Midbrain (tissue), 1 donor: ENCODE measurements at regions not wholly inside any gene's neighbourhood (a gene's known extent, or its start where the extent isn't known, plus 50 kb on each side); places are given as distances from the start of the nearest gene placed in this dataset.
"Not testable (repeated sequence)": the region's sequence is repeated elsewhere in the genome, so short reads cannot be mapped to it uniquely, and the experiment has no call there.

Experiments used
- DNase-seq: peaks from one replicate; lab custom pipeline; 2025; lab: John Stamatoyannopoulos, UW

- DNase-seq: no peak
These were observed 54.1 kb downstream of the MAFB start for GRCh38 chr20:40634891-40635290.

DNA sequence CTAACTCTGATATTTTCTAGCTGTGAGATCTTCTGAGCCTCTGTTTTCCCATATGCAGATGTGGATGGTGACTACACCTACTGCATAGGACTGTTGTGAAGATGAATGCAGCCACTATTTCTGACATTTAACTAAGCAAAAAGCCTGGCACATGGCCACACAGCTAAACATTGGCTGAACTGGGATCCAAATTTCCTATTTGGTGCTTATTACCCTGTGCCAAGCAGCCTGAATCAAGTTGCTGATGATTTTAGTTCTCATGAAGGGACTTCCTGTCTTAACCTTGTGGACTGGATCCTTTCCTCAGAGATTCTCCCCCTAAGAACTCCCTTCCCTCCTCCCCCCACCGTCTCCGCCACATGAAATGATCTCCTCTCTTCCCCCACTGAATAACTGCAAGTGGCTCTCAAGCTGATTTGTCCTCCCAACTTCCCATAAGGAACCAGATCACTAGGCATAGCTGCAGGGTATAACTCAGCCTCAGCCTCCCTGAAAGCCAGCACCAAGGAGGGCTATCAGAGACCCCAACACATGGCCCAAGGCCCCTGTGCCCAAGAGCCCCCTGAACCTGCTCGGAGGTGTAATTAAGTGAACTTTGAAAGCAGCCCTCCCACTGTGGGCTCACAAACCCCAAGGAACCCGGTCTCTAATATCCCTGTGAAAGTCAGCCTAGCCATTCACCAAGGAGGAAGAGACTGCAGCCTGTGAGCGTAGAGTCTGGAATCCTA lies 55.7 kb downstream of the MAFB start:
- DNase-seq: no peak

DNA sequence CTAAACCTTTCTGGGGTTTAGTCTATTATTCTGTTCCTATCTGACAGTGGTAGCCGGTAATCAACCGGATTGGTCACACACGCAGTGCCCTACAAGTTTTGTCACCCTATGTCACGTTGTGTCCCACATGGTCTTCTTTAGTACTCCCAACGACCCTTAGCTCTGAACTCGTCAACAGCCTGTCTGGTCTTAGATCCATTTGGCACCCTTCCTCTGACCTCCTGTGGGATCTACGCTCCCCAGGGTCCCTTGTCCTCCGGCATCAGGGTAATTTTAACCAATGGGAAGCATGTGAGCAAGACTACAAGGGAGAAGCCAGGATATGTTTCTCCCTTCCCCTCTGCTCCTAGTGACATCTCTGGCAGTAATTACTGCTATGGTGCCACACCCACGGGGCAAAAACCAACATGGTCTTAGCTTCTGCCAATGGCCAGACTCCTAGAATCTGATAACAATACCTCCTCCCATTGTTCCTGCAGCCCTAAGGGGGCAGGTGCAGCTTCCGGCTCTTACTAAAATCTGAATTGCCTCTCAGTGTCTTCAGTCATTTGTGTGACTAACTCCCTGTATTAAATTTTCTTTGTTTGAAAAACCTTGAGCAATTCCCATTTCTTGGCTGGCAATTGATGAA lies 56.6 kb downstream of the MAFB start:
- no peak for DNase-seq

DNA sequence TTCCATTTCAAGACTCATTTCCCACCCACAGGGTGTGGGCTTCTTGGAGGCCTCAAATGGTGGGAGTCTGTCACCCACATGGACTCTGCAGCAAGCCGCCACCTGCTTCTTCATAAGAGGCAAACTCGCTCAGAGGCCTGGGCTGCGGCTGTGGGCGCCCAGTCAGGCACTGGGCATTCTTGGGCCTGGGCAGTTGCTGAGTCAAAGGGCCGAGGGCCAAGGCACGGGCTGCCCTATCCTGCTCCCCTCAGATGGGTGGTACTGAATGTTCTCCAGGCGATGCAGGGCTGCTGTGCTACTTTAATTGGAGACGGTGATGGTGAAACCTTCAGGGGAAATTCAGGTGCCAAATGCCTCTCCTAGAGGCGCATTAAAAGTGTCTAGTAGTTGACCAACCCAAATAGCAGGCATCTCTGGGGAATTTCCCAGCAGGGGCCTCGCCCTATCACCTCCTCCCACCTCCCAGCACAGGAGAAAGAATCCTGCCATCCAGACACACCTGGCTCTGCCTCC lies 57.9 kb downstream of the MAFB start:
- DNase-seq: no peak

- DNase-seq: no peak
These were observed 58.3 kb downstream of the MAFB start for GRCh38 chr20:40630713-40631112.

DNA sequence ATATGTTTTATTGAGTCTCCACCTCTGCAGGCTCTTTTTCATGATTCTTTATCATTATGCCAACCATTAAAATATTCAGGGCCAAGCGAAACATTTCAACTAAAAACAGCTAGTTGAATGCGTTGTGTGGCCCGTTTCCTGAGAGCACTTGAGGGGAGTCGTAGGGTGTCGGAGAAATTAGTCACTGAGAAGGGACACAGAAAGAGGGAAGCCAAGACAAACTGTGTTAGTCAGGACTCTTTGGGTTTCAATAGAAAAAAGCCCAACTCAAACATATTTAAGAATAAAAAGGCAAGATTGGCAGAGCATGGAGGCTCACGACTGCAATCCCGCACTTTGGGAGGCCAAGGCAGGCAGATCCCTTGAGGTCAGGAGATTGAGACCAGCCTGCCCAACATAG lies 58.9 kb downstream of the MAFB start:
- no peak for DNase-seq

DNA sequence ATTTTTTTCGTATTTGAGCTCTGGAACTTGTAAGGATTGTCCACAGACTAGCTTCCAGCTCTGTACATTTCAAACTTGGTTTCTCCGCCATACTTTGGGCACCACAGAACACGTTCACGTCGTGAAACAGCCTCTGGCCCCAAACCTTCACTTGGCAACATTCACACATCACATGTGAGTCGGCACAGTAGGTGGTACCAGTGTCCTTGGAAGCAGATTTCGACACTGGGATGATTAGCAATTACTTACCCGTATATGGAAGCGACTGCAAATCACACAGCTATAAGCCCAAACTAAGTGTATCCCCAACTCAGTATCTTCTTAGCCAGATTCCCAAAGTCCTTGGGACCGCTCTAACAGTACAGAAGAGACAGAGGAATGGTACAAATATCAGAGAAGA lies 60.2 kb downstream of the MAFB start:
- DNase-seq: no peak

GRCh38 chr20:40619053-40619452 lies 70.0 kb downstream of the MAFB start:
- not testable (repeated sequence) for DNase-seq

DNA sequence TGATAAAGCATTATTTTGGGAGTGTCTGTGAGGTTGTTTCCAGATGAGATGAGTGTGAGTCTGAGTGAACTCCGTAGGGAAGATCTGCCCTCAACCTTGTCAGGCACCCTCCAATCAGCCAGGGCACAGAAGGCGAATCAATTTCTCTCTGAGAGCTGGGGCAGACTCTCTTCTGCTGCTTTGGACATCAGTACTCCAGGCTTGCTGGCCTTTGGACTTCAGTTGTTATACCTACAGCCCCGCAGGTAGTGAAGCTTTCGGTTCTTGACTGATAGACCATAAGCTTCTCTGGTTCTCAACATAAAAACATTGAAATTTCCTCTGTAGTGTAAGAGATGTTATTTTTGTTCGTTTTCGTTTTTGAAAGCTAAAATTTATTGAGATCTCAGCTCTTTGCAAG lies 71.4 kb downstream of the MAFB start:
- DNase-seq: no peak

- no peak for DNase-seq
These were observed 76.2 kb downstream of the MAFB start for GRCh38 chr20:40612837-40613236.

- no peak for DNase-seq
These were observed 76.8 kb downstream of the MAFB start for GRCh38 chr20:40612247-40612646.

GRCh38 chr20:40610730-40611129 lies 78.3 kb downstream of the MAFB start:
- no peak for DNase-seq

GRCh38 chr20:40607927-40608326 lies 81.1 kb downstream of the MAFB start:
- DNase-seq: no peak

GRCh38 chr20:40606660-40607059 lies 82.4 kb downstream of the MAFB start:
- no peak for DNase-seq

DNA sequence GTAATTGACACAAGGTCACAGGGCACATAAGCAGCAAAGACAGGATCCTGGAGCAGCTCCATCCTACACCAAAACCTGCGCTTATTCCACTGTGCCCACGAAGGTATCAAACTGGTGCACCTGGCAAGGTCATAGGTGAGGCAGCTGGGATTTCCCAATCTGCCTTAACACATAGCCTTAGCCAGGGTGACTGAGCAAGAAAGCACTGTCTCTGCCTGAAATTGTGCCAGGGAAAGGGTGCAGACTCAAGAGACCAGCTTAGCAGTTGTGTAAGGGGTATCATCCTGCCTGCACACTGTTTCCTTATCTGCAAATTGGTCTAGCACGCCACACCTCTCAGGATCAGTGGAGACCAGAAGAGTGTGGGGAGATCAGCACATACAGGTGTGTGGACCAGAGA lies 82.8 kb downstream of the MAFB start:
- DNase-seq: no peak

DNA sequence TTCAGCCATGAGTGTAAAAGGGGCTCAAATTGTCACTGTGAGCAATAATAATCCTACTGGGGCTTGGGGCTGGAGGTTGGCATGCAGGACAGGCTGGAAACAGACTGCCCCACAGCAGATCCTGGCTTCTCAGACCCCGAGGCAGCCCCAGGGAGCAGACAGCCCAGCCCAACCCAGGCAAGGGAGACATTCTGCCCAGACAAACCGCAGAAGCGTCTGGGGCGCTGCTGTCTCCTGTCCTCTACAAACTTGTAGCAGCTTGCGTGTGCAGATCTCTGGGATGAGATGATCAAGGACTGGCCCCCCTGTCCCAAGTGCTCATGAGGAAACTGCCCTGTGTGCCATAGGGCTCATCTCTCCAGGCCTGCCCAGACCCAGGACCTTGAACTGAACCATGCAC lies 84.6 kb downstream of the MAFB start:
- DNase-seq: no peak

- DNase-seq: no peak
These were observed 85.9 kb downstream of the MAFB start for GRCh38 chr20:40603057-40603651.

DNA sequence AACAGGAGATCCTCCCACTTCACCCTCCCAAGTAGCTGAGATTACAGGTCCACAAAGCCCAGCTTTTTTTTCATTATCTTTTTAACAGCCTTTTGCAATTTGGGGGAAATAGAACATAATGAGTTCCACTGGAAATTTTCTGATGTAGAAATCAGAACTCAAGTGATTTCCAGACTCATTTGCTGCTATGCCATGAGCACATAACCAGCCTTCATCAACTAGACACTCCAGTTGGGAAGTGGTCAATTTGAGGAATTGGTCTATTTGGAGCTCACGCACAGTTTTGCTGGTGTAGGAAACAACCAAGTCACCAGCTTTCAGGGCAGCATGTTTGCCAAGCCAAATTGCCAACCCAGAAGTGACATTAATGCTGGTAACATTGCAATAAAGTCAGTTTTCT lies 86.7 kb downstream of the MAFB start:
- no peak for DNase-seq

DNA sequence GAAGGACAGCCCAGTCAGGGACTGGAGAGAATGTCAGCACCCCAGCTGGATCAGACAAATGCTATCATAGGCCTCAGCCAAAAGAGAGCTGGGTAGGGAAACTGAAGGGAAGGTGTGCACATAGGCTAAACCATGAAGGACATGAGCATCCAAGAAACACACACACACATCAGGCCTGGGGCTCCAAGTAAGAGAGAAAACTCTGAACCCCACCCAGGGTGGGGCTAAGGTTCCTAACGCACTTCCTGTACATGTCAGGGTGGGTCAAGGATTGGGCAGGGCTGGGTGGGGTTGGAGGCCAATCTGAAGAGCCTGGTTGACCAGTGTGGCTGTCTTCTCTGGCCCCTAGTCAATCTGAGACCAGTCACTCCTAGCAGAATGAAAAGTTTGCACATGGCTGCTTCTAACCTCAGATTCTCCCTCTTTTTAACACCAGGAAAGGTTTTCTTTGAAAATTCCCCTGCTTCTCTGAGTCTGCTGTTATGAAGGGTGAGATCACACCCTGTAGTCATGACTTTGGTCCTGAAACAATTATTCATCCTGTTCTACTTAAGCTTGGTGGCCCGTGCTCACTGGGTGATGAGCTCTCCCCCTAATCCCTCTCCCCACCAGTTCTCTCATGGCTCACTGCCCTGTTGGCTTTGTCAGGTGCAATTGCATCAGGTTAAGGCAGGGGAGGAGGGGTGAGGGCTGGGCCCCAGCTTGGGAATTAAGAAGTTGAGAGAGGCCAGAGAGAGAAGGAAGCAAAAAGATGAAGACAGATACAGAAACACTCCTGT lies 88.4 kb downstream of the MAFB start:
- no peak for DNase-seq

GRCh38 chr20:40599987-40600386 lies 89.0 kb downstream of the MAFB start:
- no peak for DNase-seq

- DNase-seq: no peak
These were observed 96.1 kb downstream of the MAFB start for GRCh38 chr20:40592941-40593340.

DNA sequence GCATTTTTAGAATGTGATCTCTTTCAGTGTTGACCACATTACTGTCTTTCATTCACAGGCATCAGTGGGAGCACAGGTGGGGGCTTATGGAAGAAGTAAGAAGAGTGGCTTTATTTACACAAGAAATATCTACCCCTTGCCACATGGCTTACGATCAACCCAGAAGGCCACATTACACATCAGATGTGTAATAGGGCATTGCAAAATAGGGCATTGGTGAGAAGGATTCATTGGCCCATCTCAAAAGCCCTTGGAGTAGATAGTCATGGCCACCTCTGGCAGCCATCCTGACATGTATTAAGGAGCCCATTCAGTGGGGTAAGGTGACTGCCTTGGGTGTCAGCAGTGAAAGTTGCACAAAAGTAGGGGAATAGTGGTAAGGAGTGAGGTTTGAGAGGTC lies 97.5 kb downstream of the MAFB start:
- no peak for DNase-seq

GRCh38 chr20:40591119-40591518 lies 97.9 kb downstream of the MAFB start:
- no peak for DNase-seq
